ENCODE measurements at regions not wholly inside any gene's neighbourhood (a gene's known extent, or its start where the extent isn't known, plus 50 kb on each side); places are given as distances from the start of the nearest gene placed in this dataset.
"Not testable (repeated sequence)": the region's sequence is repeated elsewhere in the genome, so short reads cannot be mapped to it uniquely, and the experiment has no call there.

GRCh38 chr7:51471210-51471980 is 154.8 kb upstream of the COBL start:
- no peak for DNase-seq

GRCh38 chr7:51467384-51468017 is 150.9 kb upstream of the COBL start:
- DNase-seq = no peak

DNA sequence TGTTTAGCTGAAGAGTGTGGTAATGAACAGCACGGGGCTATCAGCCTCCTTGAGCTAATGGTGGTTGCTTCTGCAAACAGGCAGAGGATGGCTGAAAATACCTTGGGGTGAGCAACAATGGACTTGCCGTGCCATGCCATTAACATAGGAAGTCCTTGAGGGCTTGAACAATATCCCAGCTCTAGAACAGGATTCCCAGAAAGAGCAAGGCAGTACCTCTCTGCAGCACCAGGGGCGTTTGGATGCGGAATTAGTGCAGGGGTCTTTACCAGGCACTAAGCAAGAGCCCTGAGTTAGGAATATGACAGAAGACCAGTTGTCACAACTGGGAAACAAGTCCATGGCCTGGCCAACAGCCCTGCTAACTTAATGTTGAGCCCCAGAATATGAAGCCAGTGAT is 143.2 kb upstream of the COBL start:
- no peak for DNase-seq

GRCh38 chr7:51458693-51459092 is 142.1 kb upstream of the COBL start:
- no peak for DNase-seq

- DNase-seq = no peak
Observed at GRCh38 chr7:51457079-51457478, 140.5 kb upstream of the COBL start.

DNA sequence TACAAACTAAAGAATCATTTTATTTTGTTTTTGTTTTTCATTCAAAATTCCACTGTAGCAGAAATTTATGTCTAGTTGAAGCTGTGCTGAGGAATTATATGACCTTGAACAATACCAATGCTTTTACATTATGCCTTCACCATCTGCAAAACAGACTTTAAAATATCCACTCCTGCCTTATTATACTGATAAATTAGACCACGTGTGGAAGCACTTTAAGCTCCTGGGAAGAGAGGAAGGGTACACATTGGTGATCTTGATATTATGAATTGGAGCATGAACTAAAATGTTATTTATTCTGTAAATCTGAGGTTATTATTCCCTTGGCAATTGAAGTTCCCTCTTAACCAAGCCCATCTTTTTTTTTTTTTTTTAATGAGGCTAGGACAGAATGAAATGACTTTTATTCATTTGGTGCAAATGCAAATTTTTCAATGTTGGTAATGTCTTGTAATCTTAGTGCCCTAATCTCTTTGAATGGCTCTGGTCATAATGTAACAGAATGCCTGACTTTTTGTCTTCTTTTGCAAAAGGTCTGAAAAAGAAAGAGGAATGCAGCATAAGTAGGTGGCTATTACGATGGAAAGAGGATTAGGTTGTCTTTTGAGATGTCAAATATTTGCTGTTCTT is 139.9 kb upstream of the COBL start:
- DNase-seq = no peak

DNA sequence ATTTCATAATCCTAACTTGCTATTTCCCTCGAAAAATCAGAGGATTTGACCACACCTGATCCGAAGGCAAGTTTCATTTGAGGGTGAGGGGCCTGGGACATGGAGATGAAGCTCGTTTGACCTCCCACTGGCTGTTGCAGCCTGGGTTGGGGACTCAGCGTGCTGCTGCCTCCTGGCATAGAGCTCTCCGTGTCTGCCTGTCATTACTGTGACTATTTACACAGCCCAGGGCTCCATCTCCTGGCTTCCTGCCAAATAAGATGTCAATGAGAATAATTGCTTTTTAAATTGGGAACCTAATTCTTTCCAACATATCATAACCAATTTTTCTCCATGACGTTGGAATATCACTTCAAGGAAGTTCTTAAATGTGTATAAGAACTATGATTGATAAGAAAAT is 139.3 kb upstream of the COBL start:
- no peak for DNase-seq

GRCh38 chr7:51455513-51455912 is 138.9 kb upstream of the COBL start:
- no peak for DNase-seq

- no peak for DNase-seq
Observed at GRCh38 chr7:51455086-51455485, 138.5 kb upstream of the COBL start.

GRCh38 chr7:51452694-51453093 is 136.1 kb upstream of the COBL start:
- DNase-seq = no peak

DNA sequence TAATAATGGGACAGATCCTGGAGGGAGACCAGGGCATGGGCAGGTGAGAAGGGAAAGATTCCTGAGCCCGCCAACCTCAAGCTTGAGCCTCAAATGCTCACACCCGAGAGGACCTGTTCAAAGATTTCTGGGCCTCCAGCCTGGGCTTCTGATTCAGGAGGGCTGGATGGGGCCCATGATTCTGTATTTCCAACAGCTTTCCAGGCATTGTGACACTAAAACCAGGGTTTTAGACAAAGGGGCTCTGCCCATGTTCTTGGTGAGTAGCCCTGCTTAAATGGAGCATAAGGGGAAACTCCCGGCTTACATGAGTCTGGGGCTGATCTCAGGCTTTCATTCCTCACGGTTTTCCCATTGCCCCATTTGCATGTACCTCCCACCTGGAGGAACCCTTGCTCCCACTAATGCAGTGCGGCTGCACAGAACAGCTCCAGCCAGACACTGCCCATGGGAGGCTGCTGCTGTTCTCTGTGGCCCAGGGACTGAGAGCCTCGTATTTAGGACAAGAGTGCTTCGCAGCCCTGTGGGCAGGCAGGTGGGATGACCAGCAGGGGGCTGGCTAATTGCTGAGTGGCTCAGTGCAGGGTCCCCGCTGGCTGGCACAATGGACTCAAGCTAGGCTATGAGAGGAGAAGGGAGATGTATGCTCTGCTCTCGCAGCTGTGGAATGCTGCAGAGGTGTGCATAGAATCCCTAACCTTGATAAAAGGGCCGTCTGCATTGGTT is 135.3 kb upstream of the COBL start:
- DNase-seq = no peak

DNA sequence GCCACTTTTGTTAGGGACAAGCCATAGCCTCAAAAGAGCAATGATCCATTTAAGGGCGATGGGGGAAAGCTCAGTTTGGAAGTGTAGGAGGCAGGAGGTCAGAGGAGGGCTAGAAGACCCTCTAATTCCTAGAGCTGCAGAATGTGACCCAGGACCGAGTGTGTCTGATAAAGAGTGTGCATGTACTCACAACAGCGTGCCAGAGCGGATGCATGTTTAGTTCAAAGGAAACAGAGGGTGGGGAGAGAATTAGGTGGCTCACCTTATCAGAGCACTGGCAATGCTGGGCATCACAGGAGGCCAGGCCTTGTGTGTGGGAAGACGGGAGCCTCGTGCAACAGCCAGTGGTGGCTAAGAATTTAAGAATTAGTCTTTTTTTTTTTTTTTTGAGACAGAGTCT is 133.9 kb upstream of the COBL start:
- no peak for DNase-seq

DNA sequence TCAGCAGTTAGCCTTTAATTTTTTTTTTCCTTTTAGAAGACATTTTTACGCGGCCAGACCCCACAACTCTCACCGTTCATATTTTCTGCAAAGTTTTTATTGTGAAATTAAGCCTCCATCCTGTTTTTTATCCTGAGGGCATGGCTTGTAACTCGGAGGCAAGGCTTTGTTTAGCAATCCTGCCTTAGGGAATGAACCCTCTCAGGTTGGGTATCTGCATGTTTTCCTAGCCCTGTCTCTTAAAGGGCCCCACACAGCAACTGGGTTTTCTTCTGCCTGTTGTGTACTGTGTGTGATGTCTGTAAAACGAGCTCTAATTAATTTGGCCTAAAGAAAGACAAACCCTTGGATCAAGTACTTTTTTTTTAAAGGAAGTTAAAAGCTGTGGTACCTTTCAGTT is 130.2 kb upstream of the COBL start:
- DNase-seq = no peak

DNA sequence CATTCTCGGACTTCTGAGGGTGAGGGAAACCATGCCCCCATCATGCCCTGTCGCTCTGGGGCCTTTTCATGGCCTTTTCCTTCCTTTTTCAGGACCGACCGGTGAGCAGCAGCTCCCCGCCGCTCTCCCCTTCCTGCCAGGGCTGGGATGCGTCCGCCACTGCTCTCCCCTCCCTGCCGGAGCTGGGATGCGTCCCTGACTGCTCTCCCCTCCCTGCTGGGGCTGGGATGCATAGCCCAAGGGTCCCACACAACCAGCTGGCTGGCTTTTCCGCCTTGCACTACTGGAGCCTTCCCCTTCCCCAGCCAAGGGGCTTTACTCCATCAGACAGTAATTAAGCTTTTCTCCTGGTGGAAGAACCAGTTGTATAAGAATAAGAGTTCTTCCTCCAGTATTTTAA is 129.7 kb upstream of the COBL start:
- DNase-seq = no peak

- DNase-seq = no peak
Observed at GRCh38 chr7:51444936-51445335, 128.3 kb upstream of the COBL start.

DNA sequence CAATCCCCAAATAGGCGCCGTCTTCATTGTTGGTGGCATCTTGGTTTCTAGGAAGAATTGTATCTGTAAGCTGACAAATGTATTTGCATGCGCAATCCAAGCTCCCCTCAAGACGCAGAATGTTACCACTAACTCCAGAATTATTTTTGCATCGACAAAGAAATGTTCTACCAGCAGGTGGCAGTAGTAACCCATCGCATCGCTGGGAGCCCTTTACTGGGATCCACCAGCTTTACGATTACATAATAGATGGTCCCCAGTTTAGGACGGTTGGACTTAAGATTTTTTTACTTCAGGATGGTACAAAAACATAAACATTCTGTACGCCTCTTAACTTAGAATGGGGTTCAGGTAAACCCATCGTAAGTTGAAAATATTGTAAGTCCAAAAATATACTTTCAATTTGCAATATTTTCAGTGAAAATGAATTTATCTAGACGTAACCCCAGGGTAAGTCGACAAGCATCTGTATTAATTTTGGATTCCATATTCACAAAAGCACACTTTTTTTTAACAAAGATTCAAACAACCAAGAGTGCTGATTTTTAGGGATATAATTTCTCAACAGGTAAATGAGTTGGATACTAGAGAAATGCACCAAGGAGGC is 114.0 kb upstream of the COBL start:
- DNase-seq = no peak

GRCh38 chr7:51428217-51428887 is 111.7 kb upstream of the COBL start:
- no peak for DNase-seq

GRCh38 chr7:51426163-51426562 is 109.6 kb upstream of the COBL start:
- no peak for DNase-seq

GRCh38 chr7:51409934-51410333 is 93.3 kb upstream of the COBL start:
- not testable (repeated sequence) for DNase-seq

DNA sequence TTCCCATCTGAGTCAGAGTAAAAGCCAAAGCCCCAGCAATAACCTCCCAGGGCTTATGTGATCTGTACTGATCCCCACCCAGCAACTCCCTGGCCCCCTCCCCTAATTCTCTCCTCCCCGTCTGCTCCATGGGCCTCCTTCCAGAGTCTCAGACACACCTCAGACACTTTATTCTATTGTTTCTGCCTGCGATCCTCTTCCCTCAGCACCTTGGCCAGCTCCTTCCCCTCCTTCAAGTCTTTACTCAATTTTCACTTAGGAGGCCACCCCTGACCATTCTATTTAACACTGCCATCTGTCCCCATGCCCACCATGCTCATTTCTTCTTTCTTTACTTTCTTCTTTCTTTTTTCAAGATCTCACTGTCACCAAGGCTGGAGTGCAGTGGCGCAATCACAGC is 81.0 kb upstream of the COBL start:
- not testable (repeated sequence) for DNase-seq

- not testable (repeated sequence) for DNase-seq
Observed at GRCh38 chr7:51393003-51393402, 76.4 kb upstream of the COBL start.

DNA sequence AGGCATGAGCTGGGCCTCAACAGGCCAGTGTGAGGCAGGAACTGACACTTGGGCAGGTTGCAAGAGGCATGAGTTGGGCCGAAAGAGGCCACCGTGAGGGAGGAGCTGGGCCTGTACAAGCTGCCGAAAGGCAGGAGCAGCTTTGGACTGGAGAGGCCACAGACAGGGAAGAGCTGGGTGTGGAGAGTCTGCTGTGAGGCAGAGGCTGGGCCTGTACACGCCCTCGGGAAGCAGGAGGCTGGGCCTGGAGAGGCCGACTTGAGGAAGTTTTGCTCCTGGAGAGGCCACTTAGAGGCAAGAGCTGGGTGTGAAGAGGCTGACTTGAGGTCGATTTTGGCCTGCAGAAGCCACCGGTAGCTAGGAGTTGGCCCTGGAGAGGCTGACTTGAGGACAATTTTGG is 73.3 kb upstream of the COBL start:
- DNase-seq = not testable (repeated sequence)
